ENCODE measurements at regions not wholly inside any gene's neighbourhood (a gene's known extent, or its start where the extent isn't known, plus 50 kb on each side); places are given as distances from the start of the nearest gene placed in this dataset.

GRCh38 chr17:79468183-79468944, 142.5 kb downstream of the RBFOX3 start:
- DNase-seq = no peak

- no peak for DNase-seq
Observed at GRCh38 chr17:79466562-79467350, 144.1 kb downstream of the RBFOX3 start.

GRCh38 chr17:79465681-79466025, 145.2 kb downstream of the RBFOX3 start:
- no peak for DNase-seq

GRCh38 chr17:79465011-79465680, 145.7 kb downstream of the RBFOX3 start:
- DNase-seq = no peak

GRCh38 chr17:79464318-79465010, 146.4 kb downstream of the RBFOX3 start:
- DNase-seq = no peak

- no peak for DNase-seq
Observed at GRCh38 chr17:79463421-79464317, 147.2 kb downstream of the RBFOX3 start.

GRCh38 chr17:79461041-79461440, 149.8 kb downstream of the RBFOX3 start:
- no peak for DNase-seq

- DNase-seq = no peak
Observed at GRCh38 chr17:79459846-79460245, 151.0 kb downstream of the RBFOX3 start.

GRCh38 chr17:79459003-79459655, 151.7 kb downstream of the RBFOX3 start:
- DNase-seq = no peak

- no peak for DNase-seq
Observed at GRCh38 chr17:79458356-79458755, 152.5 kb downstream of the RBFOX3 start.

- DNase-seq = no peak
Observed at GRCh38 chr17:79457889-79458288, 153.0 kb downstream of the RBFOX3 start.

- DNase-seq = no peak
Observed at GRCh38 chr17:79457376-79457775, 153.5 kb downstream of the RBFOX3 start.

- DNase-seq = no peak
Observed at GRCh38 chr17:79455636-79456035, 155.2 kb downstream of the RBFOX3 start.

- DNase-seq = no peak
Observed at GRCh38 chr17:79454826-79455225, 156.0 kb downstream of the RBFOX3 start.

GRCh38 chr17:79453481-79453880, 157.4 kb downstream of the RBFOX3 start:
- DNase-seq = no peak

- DNase-seq = no peak
Observed at GRCh38 chr17:79452706-79453105, 158.1 kb downstream of the RBFOX3 start.

GRCh38 chr17:79451167-79451566, 159.7 kb downstream of the RBFOX3 start:
- DNase-seq = no peak

- no peak for DNase-seq
Observed at GRCh38 chr17:79446399-79447009, 164.3 kb downstream of the RBFOX3 start.

GRCh38 chr17:79444198-79444597, 166.7 kb downstream of the RBFOX3 start:
- DNase-seq = no peak

- no peak for DNase-seq
Observed at GRCh38 chr17:79443026-79443425, 167.8 kb downstream of the RBFOX3 start.
